ENCODE measurements at regions not wholly inside any gene's neighbourhood (a gene's known extent, or its start where the extent isn't known, plus 50 kb on each side); places are given as distances from the start of the nearest gene placed in this dataset.

- no peak for DNase-seq
These were observed 105.3 kb downstream of the TSN start for GRCh38 chr2:121860758-121861227.

- no peak for DNase-seq
These were observed 106.8 kb downstream of the TSN start for GRCh38 chr2:121862286-121862685.

- DNase-seq: no peak
These were observed 110.5 kb downstream of the TSN start for GRCh38 chr2:121865914-121866313.

- DNase-seq: no peak
These were observed 111.3 kb downstream of the TSN start for GRCh38 chr2:121866789-121867188.

- no peak for DNase-seq
These were observed 113.2 kb downstream of the TSN start for GRCh38 chr2:121868652-121869051.

- DNase-seq: no peak
These were observed 113.9 kb downstream of the TSN start for GRCh38 chr2:121869363-121869762.

GRCh38 chr2:121869873-121870272 is 114.4 kb downstream of the TSN start:
- DNase-seq: no peak

- no peak for DNase-seq
These were observed 117.2 kb downstream of the TSN start for GRCh38 chr2:121872651-121873050.

- no peak for DNase-seq
These were observed 118.4 kb downstream of the TSN start for GRCh38 chr2:121873864-121874263.

GRCh38 chr2:121875585-121876185 is 120.2 kb downstream of the TSN start:
- DNase-seq: no peak

- DNase-seq: no peak
These were observed 121.9 kb downstream of the TSN start for GRCh38 chr2:121877366-121877765.

GRCh38 chr2:121880283-121880682 is 124.8 kb downstream of the TSN start:
- no peak for DNase-seq

GRCh38 chr2:121881038-121881437 is 125.6 kb downstream of the TSN start:
- DNase-seq: no peak

- DNase-seq: no peak
These were observed 126.5 kb downstream of the TSN start for GRCh38 chr2:121881950-121882349.

- no peak for DNase-seq
These were observed 128.6 kb downstream of the TSN start for GRCh38 chr2:121884078-121884477.

- DNase-seq: no peak
These were observed 129.1 kb downstream of the TSN start for GRCh38 chr2:121884511-121884921.

- no peak for DNase-seq
These were observed 130.6 kb downstream of the TSN start for GRCh38 chr2:121886059-121886458.

GRCh38 chr2:121887513-121888188 is 132.2 kb downstream of the TSN start:
- DNase-seq: no peak

GRCh38 chr2:121888189-121888557 is 132.7 kb downstream of the TSN start:
- no peak for DNase-seq

- peak; percentile 97 to 99 for DNase-seq
These were observed 134.6 kb downstream of the TSN start for GRCh38 chr2:121890041-121890440.

- no peak for DNase-seq
These were observed 140.5 kb downstream of the TSN start for GRCh38 chr2:121895723-121896571.

GRCh38 chr2:121897335-121897970 is 142.0 kb downstream of the TSN start:
- DNase-seq: peak; percentile 75 to 83

GRCh38 chr2:121898483-121898882 is 143.0 kb downstream of the TSN start:
- DNase-seq: no peak
